ENCODE measurements at regions not wholly inside any gene's neighbourhood (a gene's known extent, or its start where the extent isn't known, plus 50 kb on each side); places are given as distances from the start of the nearest gene placed in this dataset.

DNA sequence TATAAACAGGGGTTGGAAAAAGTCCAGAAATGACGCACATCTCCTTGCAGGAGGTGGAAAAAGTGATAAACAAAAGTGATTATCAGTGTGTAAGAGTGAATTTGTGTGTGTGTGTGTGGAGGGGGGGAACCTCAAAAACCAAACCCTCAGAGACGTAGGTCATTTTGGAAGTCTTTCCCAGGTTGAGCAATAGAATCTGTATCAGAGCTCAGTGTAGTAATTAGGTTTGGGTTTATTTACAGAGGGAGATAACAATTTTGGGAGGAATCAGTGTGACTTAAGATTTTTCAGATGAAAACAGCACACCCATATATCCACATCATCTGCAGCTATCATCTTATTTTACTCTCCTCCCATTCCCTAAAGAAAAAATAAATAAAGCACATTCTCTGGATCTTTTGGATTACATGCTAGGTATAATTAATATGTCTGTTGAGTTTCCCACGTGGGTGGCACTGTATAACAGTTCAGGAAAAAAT lies 406.4 kb downstream of the FGF9 start (continued):
- TF ChIP-seq ZNF843 (tag by site-specific recombination; IDR thresholded peaks at IDR 0.05) (peak; percentile 58), ZNF239 (tag by site-specific recombination; IDR thresholded peaks at IDR 0.05) (no peak), ZNF324 (tag by site-specific recombination; IDR thresholded peaks at IDR 0.05) (no peak), ZNF423 (tag by site-specific recombination; IDR thresholded peaks at IDR 0.05) (no peak), TRIM28 (IDR thresholded peaks at IDR 0.05; ENCODE audit: borderline replicate concordance, low read length) (no peak), BCL11A (tag by site-specific recombination; IDR thresholded peaks at IDR 0.05; ENCODE audit: low read depth) (no peak), ZFP41 (tag by site-specific recombination; IDR thresholded peaks at IDR 0.05; ENCODE audit: borderline replicate concordance) (no peak), ZNF548 (tag by site-specific recombination; IDR thresholded peaks at IDR 0.05) (no peak), REPIN1 (tag by site-specific recombination; IDR thresholded peaks at IDR 0.05; ENCODE audit: low read depth) (no peak), ZNF660 (tag by site-specific recombination; IDR thresholded peaks at IDR 0.05) (no peak), ZBTB8A (tag by site-specific recombination; IDR thresholded peaks at IDR 0.05) (no peak), ZNF10 (tag by site-specific recombination; IDR thresholded peaks at IDR 0.05) (no peak), SETDB1 (IDR thresholded peaks at IDR 0.05; ENCODE audit: insufficient read length, low read length) (no peak), ZNF629 (tag by site-specific recombination; IDR thresholded peaks at IDR 0.05) (peak; percentile 37; the same call in 1 of the 2 replicates), ZNF514 (tag by site-specific recombination; IDR thresholded peaks at IDR 0.05) (no peak), ZNF391 (tag by site-specific recombination; IDR thresholded peaks at IDR 0.05; ENCODE audit: borderline replicate concordance, low read depth) (no peak), ZNF24 (tag by site-specific recombination; IDR thresholded peaks at IDR 0.05) (0 out of 2 replicates have a peak, but pooled peaks have one; percentile 28), YY2 (tag by site-specific recombination; IDR thresholded peaks at IDR 0.05) (no peak), GLIS1 (tag by site-specific recombination; IDR thresholded peaks at IDR 0.05) (peak; percentile 94), ZNF624 (tag by site-specific recombination; IDR thresholded peaks at IDR 0.05) (no peak), GLIS2 (tag by site-specific recombination; IDR thresholded peaks at IDR 0.05) (no peak), ZNF558 (tag by site-specific recombination; IDR thresholded peaks at IDR 0.05) (no peak), SCRT2 (tag by site-specific recombination; IDR thresholded peaks at IDR 0.05) (no peak), KLF1 (tag by site-specific recombination; IDR thresholded peaks at IDR 0.05) (no peak), ZNF555 (tag by site-specific recombination; conservative IDR thresholded peaks at IDR 0.05) (no peak), ZNF600 (tag by site-specific recombination; IDR thresholded peaks at IDR 0.05) (no peak), ZBTB17 (tag by site-specific recombination; IDR thresholded peaks at IDR 0.05) (no peak), ZNF132 (tag by site-specific recombination; IDR thresholded peaks at IDR 0.05; ENCODE audit: borderline replicate concordance) (no peak)
- TF ChIP-seq, protein P1, sequence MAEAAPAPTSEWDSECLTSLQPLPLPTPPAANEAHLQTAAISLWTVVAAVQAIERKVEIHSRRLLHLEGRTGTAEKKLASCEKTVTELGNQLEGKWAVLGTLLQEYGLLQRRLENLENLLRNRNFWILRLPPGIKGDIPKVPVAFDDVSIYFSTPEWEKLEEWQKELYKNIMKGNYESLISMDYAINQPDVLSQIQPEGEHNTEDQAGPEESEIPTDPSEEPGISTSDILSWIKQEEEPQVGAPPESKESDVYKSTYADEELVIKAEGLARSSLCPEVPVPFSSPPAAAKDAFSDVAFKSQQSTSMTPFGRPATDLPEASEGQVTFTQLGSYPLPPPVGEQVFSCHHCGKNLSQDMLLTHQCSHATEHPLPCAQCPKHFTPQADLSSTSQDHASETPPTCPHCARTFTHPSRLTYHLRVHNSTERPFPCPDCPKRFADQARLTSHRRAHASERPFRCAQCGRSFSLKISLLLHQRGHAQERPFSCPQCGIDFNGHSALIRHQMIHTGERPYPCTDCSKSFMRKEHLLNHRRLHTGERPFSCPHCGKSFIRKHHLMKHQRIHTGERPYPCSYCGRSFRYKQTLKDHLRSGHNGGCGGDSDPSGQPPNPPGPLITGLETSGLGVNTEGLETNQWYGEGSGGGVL (tag by site-specific recombination; IDR thresholded peaks at IDR 0.05), result peak; percentile 98
- TF ChIP-seq, protein P2, sequence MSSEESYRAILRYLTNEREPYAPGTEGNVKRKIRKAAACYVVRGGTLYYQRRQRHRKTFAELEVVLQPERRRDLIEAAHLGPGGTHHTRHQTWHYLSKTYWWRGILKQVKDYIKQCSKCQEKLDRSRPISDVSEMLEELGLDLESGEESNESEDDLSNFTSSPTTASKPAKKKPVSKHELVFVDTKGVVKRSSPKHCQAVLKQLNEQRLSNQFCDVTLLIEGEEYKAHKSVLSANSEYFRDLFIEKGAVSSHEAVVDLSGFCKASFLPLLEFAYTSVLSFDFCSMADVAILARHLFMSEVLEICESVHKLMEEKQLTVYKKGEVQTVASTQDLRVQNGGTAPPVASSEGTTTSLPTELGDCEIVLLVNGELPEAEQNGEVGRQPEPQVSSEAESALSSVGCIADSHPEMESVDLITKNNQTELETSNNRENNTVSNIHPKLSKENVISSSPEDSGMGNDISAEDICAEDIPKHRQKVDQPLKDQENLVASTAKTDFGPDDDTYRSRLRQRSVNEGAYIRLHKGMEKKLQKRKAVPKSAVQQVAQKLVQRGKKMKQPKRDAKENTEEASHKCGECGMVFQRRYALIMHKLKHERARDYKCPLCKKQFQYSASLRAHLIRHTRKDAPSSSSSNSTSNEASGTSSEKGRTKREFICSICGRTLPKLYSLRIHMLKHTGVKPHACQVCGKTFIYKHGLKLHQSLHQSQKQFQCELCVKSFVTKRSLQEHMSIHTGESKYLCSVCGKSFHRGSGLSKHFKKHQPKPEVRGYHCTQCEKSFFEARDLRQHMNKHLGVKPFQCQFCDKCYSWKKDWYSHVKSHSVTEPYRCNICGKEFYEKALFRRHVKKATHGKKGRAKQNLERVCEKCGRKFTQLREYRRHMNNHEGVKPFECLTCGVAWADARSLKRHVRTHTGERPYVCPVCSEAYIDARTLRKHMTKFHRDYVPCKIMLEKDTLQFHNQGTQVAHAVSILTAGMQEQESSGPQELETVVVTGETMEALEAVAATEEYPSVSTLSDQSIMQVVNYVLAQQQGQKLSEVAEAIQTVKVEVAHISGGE (tag by site-specific recombination; conservative IDR thresholded peaks at IDR 0.05; ENCODE audit: low read depth), result no peak
- TF ChIP-seq, protein P3, sequence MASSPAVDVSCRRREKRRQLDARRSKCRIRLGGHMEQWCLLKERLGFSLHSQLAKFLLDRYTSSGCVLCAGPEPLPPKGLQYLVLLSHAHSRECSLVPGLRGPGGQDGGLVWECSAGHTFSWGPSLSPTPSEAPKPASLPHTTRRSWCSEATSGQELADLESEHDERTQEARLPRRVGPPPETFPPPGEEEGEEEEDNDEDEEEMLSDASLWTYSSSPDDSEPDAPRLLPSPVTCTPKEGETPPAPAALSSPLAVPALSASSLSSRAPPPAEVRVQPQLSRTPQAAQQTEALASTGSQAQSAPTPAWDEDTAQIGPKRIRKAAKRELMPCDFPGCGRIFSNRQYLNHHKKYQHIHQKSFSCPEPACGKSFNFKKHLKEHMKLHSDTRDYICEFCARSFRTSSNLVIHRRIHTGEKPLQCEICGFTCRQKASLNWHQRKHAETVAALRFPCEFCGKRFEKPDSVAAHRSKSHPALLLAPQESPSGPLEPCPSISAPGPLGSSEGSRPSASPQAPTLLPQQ (tag by site-specific recombination; IDR thresholded peaks at IDR 0.05), result no peak
- TF ChIP-seq, protein P4, sequence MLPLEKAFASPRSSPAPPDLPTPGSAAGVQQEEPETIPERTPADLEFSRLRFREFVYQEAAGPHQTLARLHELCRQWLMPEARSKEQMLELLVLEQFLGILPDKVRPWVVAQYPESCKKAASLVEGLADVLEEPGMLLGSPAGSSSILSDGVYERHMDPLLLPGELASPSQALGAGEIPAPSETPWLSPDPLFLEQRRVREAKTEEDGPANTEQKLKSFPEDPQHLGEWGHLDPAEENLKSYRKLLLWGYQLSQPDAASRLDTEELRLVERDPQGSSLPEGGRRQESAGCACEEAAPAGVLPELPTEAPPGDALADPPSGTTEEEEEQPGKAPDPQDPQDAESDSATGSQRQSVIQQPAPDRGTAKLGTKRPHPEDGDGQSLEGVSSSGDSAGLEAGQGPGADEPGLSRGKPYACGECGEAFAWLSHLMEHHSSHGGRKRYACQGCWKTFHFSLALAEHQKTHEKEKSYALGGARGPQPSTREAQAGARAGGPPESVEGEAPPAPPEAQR (tag by site-specific recombination; IDR thresholded peaks at IDR 0.05), result no peak
- TF ChIP-seq, protein P5, sequence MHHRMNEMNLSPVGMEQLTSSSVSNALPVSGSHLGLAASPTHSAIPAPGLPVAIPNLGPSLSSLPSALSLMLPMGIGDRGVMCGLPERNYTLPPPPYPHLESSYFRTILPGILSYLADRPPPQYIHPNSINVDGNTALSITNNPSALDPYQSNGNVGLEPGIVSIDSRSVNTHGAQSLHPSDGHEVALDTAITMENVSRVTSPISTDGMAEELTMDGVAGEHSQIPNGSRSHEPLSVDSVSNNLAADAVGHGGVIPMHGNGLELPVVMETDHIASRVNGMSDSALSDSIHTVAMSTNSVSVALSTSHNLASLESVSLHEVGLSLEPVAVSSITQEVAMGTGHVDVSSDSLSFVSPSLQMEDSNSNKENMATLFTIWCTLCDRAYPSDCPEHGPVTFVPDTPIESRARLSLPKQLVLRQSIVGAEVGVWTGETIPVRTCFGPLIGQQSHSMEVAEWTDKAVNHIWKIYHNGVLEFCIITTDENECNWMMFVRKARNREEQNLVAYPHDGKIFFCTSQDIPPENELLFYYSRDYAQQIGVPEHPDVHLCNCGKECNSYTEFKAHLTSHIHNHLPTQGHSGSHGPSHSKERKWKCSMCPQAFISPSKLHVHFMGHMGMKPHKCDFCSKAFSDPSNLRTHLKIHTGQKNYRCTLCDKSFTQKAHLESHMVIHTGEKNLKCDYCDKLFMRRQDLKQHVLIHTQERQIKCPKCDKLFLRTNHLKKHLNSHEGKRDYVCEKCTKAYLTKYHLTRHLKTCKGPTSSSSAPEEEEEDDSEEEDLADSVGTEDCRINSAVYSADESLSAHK (tag by site-specific recombination; IDR thresholded peaks at IDR 0.05), result no peak
